ENCODE measurements at regions not wholly inside any gene's neighbourhood (a gene's known extent, or its start where the extent isn't known, plus 50 kb on each side); places are given as distances from the start of the nearest gene placed in this dataset.

DNA sequence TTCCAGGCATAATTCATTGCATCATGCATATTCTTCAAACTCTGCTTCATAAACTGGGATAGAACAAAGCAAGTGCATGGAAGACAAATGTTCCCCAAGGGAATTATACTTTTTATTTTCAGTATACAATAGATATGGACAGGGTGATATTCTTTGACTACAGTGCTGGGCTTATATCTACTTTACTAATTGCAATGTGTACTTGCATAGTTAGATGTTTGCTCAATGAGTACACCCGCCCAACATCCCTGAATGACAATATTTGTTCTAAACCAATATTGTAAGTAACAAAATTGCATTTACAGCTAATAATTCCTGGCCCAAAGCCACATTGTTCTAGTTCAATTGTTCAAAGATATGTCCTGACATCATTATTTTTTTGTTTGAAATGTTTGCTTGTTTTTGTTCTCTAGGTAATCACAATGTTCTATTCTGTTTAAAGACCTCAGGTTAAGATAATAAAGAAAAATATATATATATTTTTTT is 171.4 kb downstream of the PTN start:
- DNase-seq = no peak

DNA sequence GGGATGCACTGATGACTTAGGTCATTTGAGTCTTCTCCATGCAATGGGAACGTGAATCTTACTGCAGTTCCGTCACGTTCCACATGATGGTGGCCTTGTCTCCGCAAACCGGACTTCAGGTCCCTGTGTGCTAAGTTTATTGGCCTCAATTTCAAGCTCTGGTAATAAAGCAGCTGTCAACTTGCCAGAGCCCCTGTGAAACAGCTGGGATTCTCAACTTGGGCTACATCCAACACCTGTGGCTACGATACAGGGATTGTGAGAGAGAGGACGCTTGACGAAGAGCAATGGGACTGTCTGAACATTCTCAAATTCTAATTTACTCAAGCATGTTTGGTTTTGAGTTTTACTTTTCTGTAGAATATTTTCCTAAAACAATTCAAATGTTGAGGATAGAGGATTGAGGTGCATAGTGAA is 174.2 kb downstream of the PTN start:
- DNase-seq = peak; percentile 1

DNA sequence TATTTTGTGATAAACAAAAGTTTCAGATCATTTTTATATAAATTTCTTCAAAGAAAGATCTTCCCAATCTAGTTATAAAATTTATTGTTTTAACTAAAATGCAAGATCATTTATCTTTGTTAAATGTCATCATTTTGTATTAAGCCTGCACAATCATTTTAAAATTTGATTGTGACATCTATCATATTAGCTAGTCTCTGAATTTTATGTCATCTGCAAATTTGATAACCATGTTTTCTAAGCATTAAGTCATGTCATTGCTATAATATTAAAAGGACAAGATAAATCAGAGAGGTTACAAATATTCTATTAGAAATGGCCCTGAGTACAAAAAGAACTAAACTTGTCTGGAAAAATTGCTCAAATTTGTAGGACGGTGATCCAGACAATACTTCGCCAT is 175.9 kb downstream of the PTN start:
- DNase-seq = no peak

DNA sequence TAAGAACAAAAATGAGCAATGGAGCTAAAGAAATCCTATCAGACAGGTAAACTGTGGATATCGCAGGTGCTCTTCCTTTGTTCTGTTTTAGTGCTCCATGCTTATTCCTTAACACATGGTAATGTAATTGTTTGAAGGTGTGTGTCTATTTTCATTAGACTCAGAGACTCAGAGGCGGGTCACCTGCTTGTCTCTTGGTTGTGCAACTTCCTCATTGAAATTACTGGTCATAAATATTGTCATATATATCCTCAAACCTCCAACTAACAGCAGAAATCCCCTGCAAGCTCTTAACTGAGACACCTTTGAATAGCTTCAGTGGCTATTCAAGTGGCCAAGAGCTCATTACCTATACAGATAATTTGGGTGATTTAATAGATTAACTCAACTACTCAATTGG is 177.2 kb downstream of the PTN start:
- no peak for DNase-seq

DNA sequence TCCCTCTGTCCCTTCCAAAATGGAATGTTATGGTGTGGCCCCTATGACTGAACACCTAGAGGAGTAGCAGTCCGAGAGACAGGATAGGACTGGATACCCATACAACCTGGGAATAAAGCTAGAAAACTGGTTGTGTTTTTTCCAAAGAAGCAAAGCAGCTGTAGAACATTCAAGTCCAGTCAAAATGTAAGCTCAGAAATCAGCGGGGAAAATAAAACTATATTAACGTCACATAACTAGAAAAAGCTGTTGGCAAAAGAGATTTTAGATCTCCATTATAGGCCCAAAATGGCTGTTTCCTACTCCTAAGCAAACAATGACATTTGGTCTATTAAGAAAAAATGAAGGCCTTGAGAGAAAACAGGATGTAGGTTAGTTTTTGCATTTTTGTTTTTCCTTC is 177.7 kb downstream of the PTN start:
- DNase-seq = no peak

DNA sequence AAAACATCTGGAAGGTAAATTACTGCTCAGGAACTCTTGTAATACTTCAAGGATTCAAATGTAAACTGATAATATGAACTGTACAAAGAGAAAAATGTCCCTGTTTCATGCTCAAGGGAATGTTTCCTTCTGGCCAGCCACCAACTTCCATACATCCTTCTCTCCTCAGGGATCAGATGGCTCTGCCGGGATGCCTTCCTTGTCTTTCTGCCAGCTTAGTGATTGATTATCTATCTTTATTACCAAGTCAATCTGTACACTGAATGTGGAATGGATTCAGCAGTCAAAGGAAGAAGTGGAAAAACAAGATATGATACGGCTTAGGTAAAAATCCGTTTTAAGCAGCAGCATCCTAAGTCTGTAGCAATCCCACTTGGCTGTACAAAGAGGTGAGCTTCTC is 178.3 kb downstream of the PTN start:
- DNase-seq = no peak

DNA sequence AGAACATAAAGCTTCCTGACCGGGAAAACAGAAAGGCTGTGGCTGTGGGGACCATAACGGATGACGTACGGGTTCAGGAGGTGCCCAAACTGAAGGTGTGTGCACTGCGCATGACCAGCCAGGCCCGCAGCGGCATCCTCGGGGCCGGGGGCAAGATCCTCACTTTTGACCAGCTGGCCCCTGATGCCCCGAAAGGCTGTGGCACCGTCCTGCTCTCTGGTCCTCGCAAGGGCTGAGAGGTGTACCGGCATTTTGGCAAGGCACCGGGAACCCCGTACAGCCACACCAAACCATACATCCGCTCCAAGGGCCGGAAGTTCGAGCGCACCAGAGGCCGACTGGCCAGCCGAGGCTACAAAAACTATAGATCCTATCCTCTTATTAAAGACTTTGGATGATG is 179.3 kb downstream of the PTN start:
- DNase-seq = no peak

DNA sequence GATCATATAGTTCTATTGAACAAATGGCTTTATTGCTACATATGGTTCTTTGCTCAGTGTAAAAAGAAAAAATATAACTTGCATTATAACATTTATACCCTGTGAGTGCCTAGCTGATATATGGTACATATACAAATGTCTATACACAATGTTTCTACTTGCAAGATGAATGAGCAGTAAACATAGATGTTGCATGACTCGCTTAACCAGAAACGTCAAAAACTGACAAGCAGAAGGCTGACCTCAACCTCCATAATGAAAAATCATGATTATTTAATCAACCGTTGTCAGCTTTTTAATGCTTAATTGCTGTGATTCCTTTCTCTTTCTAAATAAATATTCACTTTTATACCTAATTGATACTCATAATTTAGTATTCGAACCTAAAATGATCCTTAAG is 183.3 kb downstream of the PTN start:
- DNase-seq = no peak

DNA sequence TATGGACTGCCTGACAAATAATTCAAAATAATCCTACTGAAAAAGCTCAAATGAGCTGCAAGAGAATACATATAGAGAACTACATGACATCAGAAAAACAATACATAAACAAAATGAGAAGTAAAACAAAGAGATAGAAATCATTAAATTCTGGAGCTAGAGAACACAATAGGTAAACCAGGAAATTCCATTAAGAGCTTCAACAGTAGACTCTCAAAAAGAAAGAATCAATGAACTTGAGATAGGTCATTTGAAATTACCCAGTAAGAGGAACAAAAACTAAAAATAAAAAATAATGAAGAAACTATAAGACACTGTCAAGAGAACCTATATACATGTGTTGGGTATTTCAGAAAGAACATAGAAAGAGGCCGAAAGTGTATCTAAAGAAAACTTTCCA is 186.3 kb downstream of the PTN start:
- DNase-seq = no peak

DNA sequence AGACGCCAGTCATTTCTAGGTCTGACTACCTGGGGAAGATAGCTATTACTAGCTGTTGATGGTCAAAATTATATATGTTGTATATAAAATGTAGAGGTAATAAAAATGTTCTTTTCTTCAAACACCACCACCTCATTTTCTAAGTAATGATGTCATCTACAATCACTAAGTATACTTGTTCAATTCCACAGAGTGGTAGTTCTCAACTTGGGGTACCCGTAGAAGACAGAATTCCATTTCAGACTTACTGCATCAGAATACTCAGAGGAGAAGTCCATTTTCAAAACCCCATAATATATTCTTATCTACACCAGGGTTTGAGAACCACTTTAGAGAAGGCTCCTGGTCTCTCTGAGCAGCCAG is 191.9 kb downstream of the PTN start:
- no peak for DNase-seq

DNA sequence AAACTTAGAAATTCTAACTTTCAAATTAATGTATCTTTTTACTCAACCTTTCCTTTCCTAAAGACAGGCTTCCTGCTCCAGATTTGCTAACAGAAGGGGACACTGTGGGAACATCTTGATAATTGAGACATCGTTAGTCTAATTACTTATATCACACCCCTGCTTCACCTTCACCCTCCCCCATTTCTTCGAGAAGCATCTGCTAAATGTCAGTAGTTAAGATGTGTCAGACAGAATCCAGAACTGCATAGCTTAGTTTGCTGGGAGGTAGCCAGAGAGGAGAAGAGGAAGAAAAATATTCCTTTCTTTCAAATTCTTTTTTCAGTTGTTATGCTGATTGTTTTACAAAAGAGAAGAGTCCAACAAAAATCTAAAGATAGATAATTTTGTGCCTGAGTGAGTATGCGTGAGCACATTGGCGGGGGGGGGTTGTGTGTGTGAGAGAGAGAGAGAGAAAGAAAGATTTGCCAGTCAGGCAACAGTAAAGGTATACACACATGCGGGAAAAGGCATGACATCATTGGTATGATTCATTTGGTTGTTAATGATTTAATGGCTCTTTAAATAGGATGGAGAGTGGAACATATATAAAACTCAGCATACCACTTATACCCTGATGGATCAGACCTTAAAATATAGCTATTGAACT is 192.4 kb downstream of the PTN start:
- no peak for DNase-seq

DNA sequence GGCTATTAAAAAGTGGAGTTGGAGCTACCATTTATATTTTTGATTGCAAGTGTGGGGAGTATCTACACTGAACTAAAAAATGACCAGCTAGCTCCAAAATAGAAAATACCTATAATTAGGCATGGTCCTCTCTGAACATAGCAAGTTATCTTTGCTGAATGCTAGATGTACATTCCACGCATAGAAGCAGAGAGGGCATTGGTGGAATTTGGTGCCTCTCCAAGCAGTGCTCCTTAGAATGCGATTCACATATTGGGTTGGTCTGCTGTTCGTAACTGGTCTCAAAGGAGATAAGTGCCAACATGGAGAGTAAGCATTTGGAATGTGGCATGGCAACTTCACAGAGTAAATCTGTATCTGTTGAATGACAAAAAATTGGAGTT is 196.2 kb downstream of the PTN start:
- no peak for DNase-seq

DNA sequence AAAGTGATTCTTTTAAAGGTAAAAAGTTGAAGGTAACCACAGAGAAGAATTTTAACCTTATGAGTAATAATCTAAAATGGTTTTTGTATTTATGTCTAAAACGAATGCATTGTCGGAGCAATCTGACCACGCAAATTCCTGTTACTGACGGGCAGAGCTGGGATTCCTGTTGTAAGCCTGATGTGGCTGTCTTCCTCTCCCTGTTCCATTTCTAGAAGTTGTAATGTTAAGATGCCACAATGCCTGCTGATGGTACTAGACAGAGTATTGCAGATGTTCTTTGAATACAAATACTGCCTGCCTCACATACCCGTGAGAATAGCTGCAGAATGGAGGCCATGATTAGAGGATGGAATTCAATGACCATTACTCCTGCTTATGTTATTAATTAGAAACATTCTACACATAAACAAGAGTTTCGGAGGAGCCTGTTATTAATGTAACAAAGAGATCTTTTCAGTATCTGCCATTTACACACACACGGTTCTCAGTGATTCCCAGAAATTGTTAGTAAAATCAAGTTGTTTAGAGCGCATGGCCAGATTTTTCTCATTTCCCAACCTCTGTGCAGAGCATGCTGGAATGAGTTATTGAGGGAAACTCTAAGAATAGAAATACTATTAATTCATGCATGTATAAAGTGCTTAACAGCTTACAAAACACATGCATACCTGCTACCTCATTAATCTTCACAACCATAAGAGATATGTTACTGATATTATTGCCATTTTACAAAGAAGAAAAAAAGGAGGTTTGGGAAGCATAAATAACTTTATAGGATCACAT is 196.8 kb downstream of the PTN start:
- DNase-seq = no peak

DNA sequence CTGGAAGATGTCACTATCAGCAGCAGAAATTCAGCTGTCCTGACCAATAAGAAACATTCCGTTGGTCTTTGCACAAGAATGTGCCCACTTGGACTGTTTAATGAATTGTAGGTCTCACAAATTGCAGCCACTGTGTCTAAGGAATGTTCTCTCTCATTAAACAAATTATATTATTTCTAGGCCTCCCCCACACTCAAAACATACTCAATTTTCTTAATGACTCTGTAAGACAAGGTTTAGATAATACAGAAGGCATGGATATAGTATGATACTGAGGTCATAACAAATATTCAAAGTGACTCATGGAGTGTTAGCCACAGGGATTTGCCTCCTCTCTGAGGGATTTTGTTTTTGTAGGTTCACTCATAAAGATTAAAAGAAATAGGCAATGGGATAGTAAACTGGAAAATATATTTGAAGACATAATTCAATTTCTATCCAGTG is 197.5 kb downstream of the PTN start:
- no peak for DNase-seq

DNA sequence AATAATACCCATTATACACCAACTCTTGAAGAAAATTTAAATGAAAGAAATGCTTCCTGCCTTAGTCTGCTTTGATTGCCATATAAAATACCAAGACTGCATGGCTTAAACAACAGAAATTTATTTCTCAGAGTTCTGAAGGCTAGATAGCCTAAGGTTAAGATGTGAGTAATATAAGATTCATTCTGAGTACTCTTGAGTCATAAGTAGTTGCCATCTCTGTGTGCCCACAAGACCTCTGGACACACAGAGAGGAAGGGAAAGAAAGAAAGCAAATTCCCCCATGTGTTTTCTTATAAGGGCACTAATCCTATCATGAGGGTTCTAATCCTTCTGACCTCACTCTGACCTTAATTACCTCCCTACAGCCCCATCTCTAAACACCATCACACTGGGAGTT is 201.2 kb downstream of the PTN start:
- DNase-seq = no peak

DNA sequence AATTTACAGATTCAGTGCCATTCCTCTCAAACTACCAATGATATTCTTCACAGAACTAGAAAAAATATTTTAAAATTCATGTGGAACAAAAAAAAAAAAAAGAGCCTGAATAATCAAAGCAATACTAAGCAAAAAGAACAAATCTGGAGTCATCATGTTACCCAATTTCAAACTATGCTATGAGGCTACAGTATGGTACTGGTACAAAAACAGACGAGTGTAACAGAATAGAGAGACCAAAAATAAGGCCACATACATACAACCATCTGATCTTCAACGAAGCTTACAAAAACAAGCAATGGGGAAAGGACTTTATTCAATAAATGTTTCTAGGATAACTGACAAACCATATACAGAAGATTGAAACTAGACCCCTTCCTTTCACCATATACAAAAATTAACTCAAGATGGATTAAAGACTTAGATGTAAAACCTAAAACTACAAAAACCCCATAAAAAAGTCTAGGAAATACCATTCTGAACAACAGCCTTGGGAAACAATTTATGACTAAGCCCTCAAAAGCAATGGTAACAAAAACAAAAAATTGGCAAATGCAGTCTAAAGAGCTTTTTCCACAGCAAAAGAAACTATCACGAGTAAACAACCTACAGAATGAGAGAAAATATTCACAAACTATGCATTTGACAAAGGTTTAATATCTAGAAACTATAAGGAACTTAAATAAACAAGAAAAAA is 207.7 kb downstream of the PTN start:
- no peak for DNase-seq

DNA sequence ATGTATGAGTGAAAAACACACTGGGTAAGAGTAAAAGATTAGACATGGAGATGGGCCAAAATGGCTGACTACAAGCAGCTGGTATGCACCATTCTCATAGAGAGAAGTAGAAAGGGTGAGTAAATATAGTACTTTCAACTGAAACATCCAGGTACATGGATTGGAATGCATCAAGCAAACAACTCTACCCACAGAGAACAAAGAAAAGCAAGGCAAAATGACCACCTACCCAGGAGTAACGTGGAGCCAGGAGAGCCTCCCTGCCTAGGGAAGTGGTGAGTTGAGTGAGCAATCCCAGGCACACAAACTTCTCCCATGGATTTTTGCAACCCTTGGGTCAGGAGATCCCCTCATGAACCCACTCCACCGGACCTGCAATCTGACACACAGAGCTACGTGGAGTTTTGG is 212.8 kb downstream of the PTN start:
- no peak for DNase-seq

DNA sequence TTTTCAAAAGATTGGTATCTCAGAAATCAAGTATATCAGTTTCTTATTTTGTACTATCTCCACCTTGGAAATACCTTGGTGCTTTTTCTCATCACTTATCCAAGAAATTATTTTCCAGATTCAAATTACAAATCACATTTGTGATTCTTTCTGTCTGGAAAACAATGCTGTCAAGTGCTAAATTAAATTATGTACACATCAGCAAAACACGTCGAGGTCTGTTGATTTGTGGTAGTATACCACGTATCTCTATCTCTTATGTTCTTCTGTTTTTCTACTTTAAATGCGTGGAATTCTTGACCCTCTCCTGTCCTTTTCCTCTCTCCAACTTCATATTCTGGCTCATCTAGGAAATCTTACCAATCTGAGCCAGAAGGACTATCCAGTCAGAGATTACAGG is 214.5 kb downstream of the PTN start:
- DNase-seq = no peak

DNA sequence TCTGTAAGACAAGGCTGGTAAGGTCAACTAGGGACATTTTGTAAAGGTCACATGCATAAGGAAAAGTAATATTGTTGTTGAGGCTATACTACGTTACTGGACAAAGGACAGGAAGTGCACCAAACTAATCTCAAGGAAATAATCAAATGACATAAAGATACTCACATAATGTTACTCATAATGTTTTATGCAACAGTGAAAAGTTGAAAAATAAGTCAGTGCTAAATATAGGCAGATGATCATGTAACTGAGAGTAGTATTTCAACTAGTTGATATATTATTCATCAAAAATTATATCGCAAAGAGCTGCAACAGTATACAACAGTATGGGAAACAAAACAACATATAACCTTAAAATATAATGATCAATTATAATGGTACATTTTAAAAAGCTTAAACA is 215.7 kb downstream of the PTN start:
- DNase-seq = no peak

DNA sequence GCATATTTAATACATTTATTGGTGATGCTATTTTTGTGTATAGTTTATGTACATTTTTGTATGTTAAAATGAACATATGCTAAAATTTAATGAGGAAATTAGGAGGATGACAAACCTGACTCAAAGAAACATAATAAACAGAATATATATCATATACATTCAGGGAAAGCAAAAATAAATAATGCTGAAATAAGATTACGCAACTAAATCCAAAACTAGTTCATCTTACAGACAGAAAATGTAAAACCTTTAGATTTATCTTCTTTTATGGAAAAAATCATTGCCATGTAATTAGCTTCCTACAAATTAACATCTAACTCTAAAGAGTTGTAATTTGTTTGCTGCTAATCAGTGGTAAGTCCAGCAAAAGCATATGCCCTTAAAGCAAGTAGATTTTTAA is 216.5 kb downstream of the PTN start:
- DNase-seq = no peak

DNA sequence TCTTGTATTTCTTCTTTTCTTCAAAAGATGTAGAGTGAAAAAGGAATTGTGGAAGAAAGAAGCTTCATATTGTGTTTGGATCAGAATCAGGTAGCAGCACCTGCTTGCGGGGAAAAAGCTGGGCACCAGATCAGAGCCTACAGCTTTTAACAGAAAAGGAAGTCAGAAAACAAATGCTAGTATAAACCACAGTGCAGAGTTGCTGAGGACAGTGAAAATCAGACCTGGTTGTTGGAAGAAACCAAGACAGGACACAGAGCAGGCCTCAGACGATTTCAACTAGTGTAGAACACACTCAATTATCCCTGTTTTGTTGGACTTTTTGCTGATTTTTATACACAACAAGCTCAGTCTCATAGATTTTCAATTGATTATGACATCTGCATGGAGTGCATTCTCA is 221.4 kb downstream of the PTN start:
- DNase-seq = no peak

DNA sequence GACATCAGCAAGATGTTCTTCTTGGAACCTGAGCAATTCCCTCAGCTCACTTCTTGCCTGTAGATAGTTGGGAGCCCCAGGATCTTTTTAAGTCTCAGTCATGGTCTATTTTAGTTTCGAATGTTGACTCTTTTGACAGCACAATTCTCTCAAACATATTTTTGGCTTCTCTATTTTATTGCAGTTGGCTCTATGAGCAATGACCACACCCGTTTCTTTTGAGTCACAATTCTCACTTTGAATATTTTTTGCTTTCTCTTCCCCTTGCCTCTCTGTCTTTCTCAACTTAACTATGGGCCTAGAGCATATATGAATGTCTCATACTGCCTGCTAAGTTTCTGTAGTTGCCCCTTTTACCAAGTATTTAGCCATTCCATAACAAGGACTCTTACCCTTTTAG is 222.8 kb downstream of the PTN start:
- peak; percentile 62 for DNase-seq

DNA sequence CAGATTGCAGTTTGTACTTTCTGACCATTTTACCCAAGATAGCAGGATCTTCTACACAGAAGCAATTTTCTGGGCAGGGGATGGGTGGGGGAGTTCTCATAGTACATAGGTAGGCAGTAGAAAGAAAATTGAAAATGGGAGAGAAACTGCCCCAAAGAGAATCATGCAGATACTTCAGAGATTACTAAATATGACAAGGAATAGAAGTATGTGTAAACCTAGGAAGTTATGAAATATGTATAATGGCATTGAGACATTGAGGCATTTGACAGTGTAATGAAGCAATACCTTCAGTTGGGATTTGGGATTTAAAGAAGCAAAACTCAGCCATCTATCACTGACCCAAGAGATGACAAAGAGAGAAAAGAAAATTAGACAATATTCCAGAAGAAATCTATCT is 233.0 kb downstream of the PTN start:
- peak; percentile 1 for DNase-seq

DNA sequence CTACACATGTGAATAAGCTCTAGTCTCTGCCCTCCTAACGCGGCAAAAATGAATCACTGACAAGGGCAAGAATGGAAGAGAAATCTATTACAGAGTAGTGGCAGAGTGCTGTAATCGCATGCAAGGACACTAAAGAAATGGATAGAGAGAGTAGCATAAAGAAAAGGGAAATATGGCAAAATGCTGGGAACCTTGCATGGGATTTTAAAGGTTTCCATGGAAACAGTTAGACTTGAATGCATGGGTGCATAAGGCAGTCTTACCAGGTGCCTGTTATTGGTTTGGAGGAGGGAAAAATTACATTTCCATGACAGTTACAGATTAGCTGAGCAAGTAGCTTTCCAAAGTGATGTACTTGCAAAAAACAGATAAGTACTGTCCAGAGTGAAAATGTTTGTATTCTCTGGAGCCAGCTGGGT is 233.4 kb downstream of the PTN start:
- no peak for DNase-seq

Data from MV-4-11 (cell line).